ENCODE measurements at regions not wholly inside any gene's neighbourhood (a gene's known extent, or its start where the extent isn't known, plus 50 kb on each side); places are given as distances from the start of the nearest gene placed in this dataset.

GRCh38 chr9:23215688-23216087 lies 610.4 kb downstream of the ELAVL2 start:
- no peak for DNase-seq

GRCh38 chr9:23219471-23219870 lies 606.6 kb downstream of the ELAVL2 start:
- no peak for DNase-seq

- no peak for DNase-seq
Observed at GRCh38 chr9:23220171-23220570, 605.9 kb downstream of the ELAVL2 start.

- DNase-seq: no peak
Observed at GRCh38 chr9:23220957-23221356, 605.1 kb downstream of the ELAVL2 start.

GRCh38 chr9:23229890-23230317 lies 596.1 kb downstream of the ELAVL2 start:
- DNase-seq: no peak

GRCh38 chr9:23232831-23233230 lies 593.2 kb downstream of the ELAVL2 start:
- no peak for DNase-seq

- DNase-seq: no peak
Observed at GRCh38 chr9:23243523-23243922, 582.5 kb downstream of the ELAVL2 start.

- DNase-seq: no peak
Observed at GRCh38 chr9:23245067-23245466, 581.0 kb downstream of the ELAVL2 start.

GRCh38 chr9:23254404-23255184 lies 571.4 kb downstream of the ELAVL2 start:
- DNase-seq: no peak

- no peak for DNase-seq
Observed at GRCh38 chr9:23255346-23255745, 570.7 kb downstream of the ELAVL2 start.

GRCh38 chr9:23258569-23258968 lies 567.5 kb downstream of the ELAVL2 start:
- no peak for DNase-seq

GRCh38 chr9:23278561-23278960 lies 547.5 kb downstream of the ELAVL2 start:
- no peak for DNase-seq

- DNase-seq: no peak
Observed at GRCh38 chr9:23287390-23287789, 538.6 kb downstream of the ELAVL2 start.

GRCh38 chr9:23288545-23288944 lies 537.5 kb downstream of the ELAVL2 start:
- no peak for DNase-seq

GRCh38 chr9:23290973-23291372 lies 535.1 kb downstream of the ELAVL2 start:
- no peak for DNase-seq

GRCh38 chr9:23302281-23302680 lies 523.8 kb downstream of the ELAVL2 start:
- DNase-seq: no peak

GRCh38 chr9:23306731-23307130 lies 519.3 kb downstream of the ELAVL2 start:
- no peak for DNase-seq

- no peak for DNase-seq
Observed at GRCh38 chr9:23307731-23308513, 518.1 kb downstream of the ELAVL2 start.

- DNase-seq: no peak
Observed at GRCh38 chr9:23309800-23310199, 516.2 kb downstream of the ELAVL2 start.

- DNase-seq: no peak
Observed at GRCh38 chr9:23314247-23314646, 511.8 kb downstream of the ELAVL2 start.

GRCh38 chr9:23319092-23319491 lies 506.9 kb downstream of the ELAVL2 start:
- no peak for DNase-seq

- DNase-seq: no peak
Observed at GRCh38 chr9:23321049-23321448, 505.0 kb downstream of the ELAVL2 start.

- DNase-seq: no peak
Observed at GRCh38 chr9:23322392-23322791, 503.6 kb downstream of the ELAVL2 start.

- no peak for DNase-seq
Observed at GRCh38 chr9:23324511-23324910, 501.5 kb downstream of the ELAVL2 start.

All from DMS79 treated with DMSO at 0.1 percent for 48 hours (cell line).